DMS 273 (cell line): ENCODE measurements at regions not wholly inside any gene's neighbourhood (a gene's known extent, or its start where the extent isn't known, plus 50 kb on each side); places are given as distances from the start of the nearest gene placed in this dataset.
"Not testable (repeated sequence)": the region's sequence is repeated elsewhere in the genome, so short reads cannot be mapped to it uniquely, and the experiment has no call there.

ENCODE experiments used
- DNase-seq: peaks from one replicate; lab custom pipeline; 2025; ENCODE audit not compliant: unreplicated experiment; lab: John Stamatoyannopoulos, UW

GRCh38 chr5:25029004-25029403 is 384.2 kb upstream of the CDH10 start:
- peak; percentile 4 for DNase-seq

- no peak for DNase-seq
Observed at GRCh38 chr5:25027526-25027925, 382.7 kb upstream of the CDH10 start.

- no peak for DNase-seq
Observed at GRCh38 chr5:25027061-25027460, 382.3 kb upstream of the CDH10 start.

GRCh38 chr5:25025831-25026230 is 381.1 kb upstream of the CDH10 start:
- DNase-seq = no peak

GRCh38 chr5:25020454-25020853 is 375.7 kb upstream of the CDH10 start:
- DNase-seq = no peak

GRCh38 chr5:25009063-25009462 is 364.3 kb upstream of the CDH10 start:
- no peak for DNase-seq

GRCh38 chr5:25006734-25007133 is 362.0 kb upstream of the CDH10 start:
- DNase-seq = peak; percentile 33

GRCh38 chr5:25006237-25006636 is 361.5 kb upstream of the CDH10 start:
- DNase-seq = no peak

GRCh38 chr5:25005431-25005830 is 360.7 kb upstream of the CDH10 start:
- DNase-seq = no peak

- no peak for DNase-seq
Observed at GRCh38 chr5:25002371-25002770, 357.6 kb upstream of the CDH10 start.

- no peak for DNase-seq
Observed at GRCh38 chr5:24999732-25000131, 355.0 kb upstream of the CDH10 start.

- DNase-seq = no peak
Observed at GRCh38 chr5:24998641-24999040, 353.9 kb upstream of the CDH10 start.

GRCh38 chr5:24986326-24986725 is 341.5 kb upstream of the CDH10 start:
- DNase-seq = no peak

GRCh38 chr5:24978552-24978951 is 333.8 kb upstream of the CDH10 start:
- DNase-seq = not testable (repeated sequence)

- no peak for DNase-seq
Observed at GRCh38 chr5:24963611-24964010, 318.8 kb upstream of the CDH10 start.

GRCh38 chr5:24923400-24923799 is 278.6 kb upstream of the CDH10 start:
- no peak for DNase-seq

- DNase-seq = no peak
Observed at GRCh38 chr5:24918676-24919075, 273.9 kb upstream of the CDH10 start.

- DNase-seq = no peak
Observed at GRCh38 chr5:24916863-24917262, 272.1 kb upstream of the CDH10 start.

- no peak for DNase-seq
Observed at GRCh38 chr5:24909210-24909609, 264.4 kb upstream of the CDH10 start.

GRCh38 chr5:24906689-24907088 is 261.9 kb upstream of the CDH10 start:
- DNase-seq = no peak

- no peak for DNase-seq
Observed at GRCh38 chr5:24904981-24905517, 260.3 kb upstream of the CDH10 start.

GRCh38 chr5:24899180-24899579 is 254.4 kb upstream of the CDH10 start:
- DNase-seq = no peak

- no peak for DNase-seq
Observed at GRCh38 chr5:24864244-24864643, 219.5 kb upstream of the CDH10 start.

GRCh38 chr5:24862117-24862516 is 217.3 kb upstream of the CDH10 start:
- DNase-seq = no peak
